ENCODE measurements at regions not wholly inside any gene's neighbourhood (a gene's known extent, or its start where the extent isn't known, plus 50 kb on each side); places are given as distances from the start of the nearest gene placed in this dataset.

GRCh38 chr2:117195381-117195780 lies 619.1 kb upstream of the DDX18 start:
- TF ChIP-seq CTCF (conservative IDR thresholded peaks at IDR 0.05; ENCODE audit: low read depth, low read length) (no peak), EZH2 (IDR thresholded peaks at IDR 0.05; ENCODE audit: low read length, unreplicated experiment) (no peak)

All from PC-3 (cell line).